ENCODE measurements at regions not wholly inside any gene's neighbourhood (a gene's known extent, or its start where the extent isn't known, plus 50 kb on each side); places are given as distances from the start of the nearest gene placed in this dataset.
"Not testable (repeated sequence)": the region's sequence is repeated elsewhere in the genome, so short reads cannot be mapped to it uniquely, and the experiment has no call there.

GRCh38 chr10:30686708-30687107 is 57.2 kb upstream of the LYZL2 start:
- peaks cover 6% of the 10 kb centered on the region for H3K27me3 Mint-ChIP-seq (ENCODE audit: unreplicated experiment)

GRCh38 chr10:30683496-30683895 is 53.9 kb upstream of the LYZL2 start:
- H3K36me3 Mint-ChIP-seq (ENCODE audit: unreplicated experiment) = peaks cover 8% of the 10 kb centered on the region
- no peaks in the 10 kb centered on the region for H3K27me3 Mint-ChIP-seq (ENCODE audit: unreplicated experiment)
- H3K4me1 Mint-ChIP-seq (ENCODE audit: low read depth, unreplicated experiment) = peaks cover 5% of the 10 kb centered on the region
- H3K27ac Mint-ChIP-seq (ENCODE audit: unreplicated experiment) = no peak overlapping the region
- no peak overlapping the region for H3K4me3 Mint-ChIP-seq (ENCODE audit: unreplicated experiment)
- DNase-seq = no peak
- H3K9me3 Mint-ChIP-seq (ENCODE audit: unreplicated experiment) = peaks cover 3% of the 10 kb centered on the region
- TF ChIP-seq, protein P1, sequence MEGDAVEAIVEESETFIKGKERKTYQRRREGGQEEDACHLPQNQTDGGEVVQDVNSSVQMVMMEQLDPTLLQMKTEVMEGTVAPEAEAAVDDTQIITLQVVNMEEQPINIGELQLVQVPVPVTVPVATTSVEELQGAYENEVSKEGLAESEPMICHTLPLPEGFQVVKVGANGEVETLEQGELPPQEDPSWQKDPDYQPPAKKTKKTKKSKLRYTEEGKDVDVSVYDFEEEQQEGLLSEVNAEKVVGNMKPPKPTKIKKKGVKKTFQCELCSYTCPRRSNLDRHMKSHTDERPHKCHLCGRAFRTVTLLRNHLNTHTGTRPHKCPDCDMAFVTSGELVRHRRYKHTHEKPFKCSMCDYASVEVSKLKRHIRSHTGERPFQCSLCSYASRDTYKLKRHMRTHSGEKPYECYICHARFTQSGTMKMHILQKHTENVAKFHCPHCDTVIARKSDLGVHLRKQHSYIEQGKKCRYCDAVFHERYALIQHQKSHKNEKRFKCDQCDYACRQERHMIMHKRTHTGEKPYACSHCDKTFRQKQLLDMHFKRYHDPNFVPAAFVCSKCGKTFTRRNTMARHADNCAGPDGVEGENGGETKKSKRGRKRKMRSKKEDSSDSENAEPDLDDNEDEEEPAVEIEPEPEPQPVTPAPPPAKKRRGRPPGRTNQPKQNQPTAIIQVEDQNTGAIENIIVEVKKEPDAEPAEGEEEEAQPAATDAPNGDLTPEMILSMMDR (IDR thresholded peaks at IDR 0.05; ENCODE audit: partially characterized antibody, unreplicated experiment) = no peak

More at GRCh38 chr10:30686708-30687107, 57.2 kb upstream of the LYZL2 start:
- DNase-seq = no peak
- Mint-ChIP-seq H3K9me3 (ENCODE audit: unreplicated experiment) (peaks cover 9% of the 10 kb centered on the region), H3K27ac (ENCODE audit: unreplicated experiment) (no peak overlapping the region), H3K4me3 (ENCODE audit: unreplicated experiment) (no peak overlapping the region), H3K36me3 (ENCODE audit: unreplicated experiment) (peaks cover 5% of the 10 kb centered on the region), H3K4me1 (ENCODE audit: low read depth, unreplicated experiment) (peaks cover 22% of the 10 kb centered on the region)
- TF ChIP-seq, protein P1 (IDR thresholded peaks at IDR 0.05; ENCODE audit: partially characterized antibody, unreplicated experiment) = no peak

DNA sequence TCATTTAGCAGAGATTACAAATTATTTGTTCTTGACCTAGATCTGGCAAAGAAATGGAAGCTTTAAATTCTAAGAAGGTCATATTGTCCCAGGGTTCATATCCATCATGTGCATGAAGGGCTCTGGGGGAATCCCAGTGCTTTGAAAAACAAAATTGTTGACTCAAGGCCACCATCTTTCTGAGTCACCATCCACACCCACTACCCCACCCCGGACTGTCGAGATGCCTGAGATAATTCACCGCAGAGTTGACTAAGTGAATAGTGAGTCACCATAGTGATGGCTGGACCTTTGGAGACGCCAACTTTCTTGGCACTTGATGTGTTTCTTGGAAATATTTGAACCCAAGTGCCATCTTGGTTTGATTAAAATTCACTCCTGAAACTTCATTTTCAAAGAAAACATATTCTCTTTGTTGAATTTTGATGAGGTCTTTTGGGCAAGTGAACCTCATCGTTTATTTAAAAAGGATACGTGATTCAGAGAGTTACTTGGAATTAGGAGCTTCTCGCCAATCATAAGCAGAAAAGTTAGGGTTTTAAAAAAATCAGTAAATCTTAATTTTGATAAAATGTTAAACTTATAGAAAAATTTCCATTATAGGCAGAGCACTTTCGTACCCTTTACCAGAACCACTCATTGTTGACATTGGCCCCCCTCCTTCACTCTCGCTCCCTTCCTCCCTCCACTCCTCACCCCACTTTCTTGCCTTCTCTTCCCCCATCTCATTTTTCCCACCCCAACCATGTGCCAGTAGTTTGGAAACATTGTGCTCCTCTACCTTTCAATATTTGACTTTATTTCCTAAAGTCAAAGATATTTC is 53.0 kb upstream of the LYZL2 start:
- DNase-seq; H3K9me3 Mint-ChIP-seq (ENCODE audit: unreplicated experiment); H3K27ac Mint-ChIP-seq (ENCODE audit: unreplicated experiment); H3K4me1 Mint-ChIP-seq (ENCODE audit: low read depth, unreplicated experiment); H3K27me3 Mint-ChIP-seq (ENCODE audit: unreplicated experiment); H3K36me3 Mint-ChIP-seq (ENCODE audit: unreplicated experiment); H3K4me3 Mint-ChIP-seq (ENCODE audit: unreplicated experiment): not testable (repeated sequence)

DNA sequence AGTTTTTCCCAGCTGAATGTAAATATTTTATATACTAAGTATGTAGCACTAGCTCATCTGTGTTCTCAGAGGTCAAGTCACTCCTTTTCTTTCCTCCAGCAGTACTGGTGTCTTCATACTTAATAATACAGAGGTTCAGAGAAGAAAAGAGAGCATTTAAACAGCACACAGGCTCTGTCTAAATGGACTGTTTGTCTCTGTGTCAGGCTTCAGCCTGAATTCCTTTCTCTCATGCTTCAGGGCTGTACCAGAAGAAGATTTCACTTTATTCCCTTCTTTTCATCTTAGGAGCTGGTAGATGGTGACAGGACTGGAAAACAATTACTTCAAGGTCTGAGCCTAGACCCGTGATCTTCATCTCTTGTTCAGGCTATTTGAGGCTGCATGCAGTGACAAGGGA is 51.4 kb upstream of the LYZL2 start:
- Mint-ChIP-seq H3K9me3 (ENCODE audit: unreplicated experiment) (peaks cover 3% of the 10 kb centered on the region), H3K4me1 (ENCODE audit: low read depth, unreplicated experiment) (no peaks in the 10 kb centered on the region), H3K27ac (ENCODE audit: unreplicated experiment) (no peak overlapping the region), H3K4me3 (ENCODE audit: unreplicated experiment) (no peak overlapping the region), H3K27me3 (ENCODE audit: unreplicated experiment) (peaks cover 2% of the 10 kb centered on the region), H3K36me3 (ENCODE audit: unreplicated experiment) (peaks cover 8% of the 10 kb centered on the region)
- TF ChIP-seq, protein P1 (IDR thresholded peaks at IDR 0.05; ENCODE audit: partially characterized antibody, unreplicated experiment) = no peak
- no peak for DNase-seq
